DND-41 (cell line): ENCODE measurements at regions not wholly inside any gene's neighbourhood (a gene's known extent, or its start where the extent isn't known, plus 50 kb on each side); places are given as distances from the start of the nearest gene placed in this dataset.

ENCODE experiments used
- ATAC-seq: fragments of 200-7000 bp; cut with Tn5 transposase; 3 replicates; pipeline ENCODE4 v1.9.1; 2021; ENCODE audit warnings: low read depth; ENCODE audit not compliant: insufficient read depth
- DNase-seq: peaks from one replicate; pipeline ENCODE4 v3.0.0-alpha.2; 2020
- H2AFZ ChIP-seq: 2 replicates; pipeline ENCODE4 v1.6.0; 2012; ENCODE audit warnings: low read depth, low read length
- H3K27ac ChIP-seq: 2 replicates; pipeline ENCODE4 v1.5.1; 2012; ENCODE audit warnings: low read length, inconsistent platforms
- H3K27me3 ChIP-seq: fragments of 200-600 bp; sonication (generic); 2 replicates; pipeline ENCODE4 v1.6.0; 2012; ENCODE audit warnings: low read length, mild to moderate bottlenecking, inconsistent platforms; ENCODE audit not compliant: insufficient read depth, poor library complexity
- H3K36me3 ChIP-seq: 2 replicates; pipeline ENCODE4 v1.5.1; 2012; ENCODE audit warnings: low read length, inconsistent platforms; ENCODE audit not compliant: insufficient read depth
- H3K4me1 ChIP-seq: 2 replicates; pipeline ENCODE4 v1.5.1; 2012; ENCODE audit warnings: mild to moderate bottlenecking, low read length; ENCODE audit not compliant: insufficient read depth
- H3K4me2 ChIP-seq: 2 replicates; pipeline ENCODE4 v1.6.0; 2012; ENCODE audit warnings: mild to moderate bottlenecking, moderate library complexity, low read length, inconsistent platforms; ENCODE audit not compliant: insufficient read depth
- H3K4me3 ChIP-seq, 2 experiments: fragments of 200-600 bp in 1 of 2; shearing (Covaris generic) in 1 of 2; 2 replicates each; pipeline ENCODE4 v1.5.1; 2012 to 2016; ENCODE audit warnings: inconsistent platforms in 2 of 2, low read length in 2 of 2, mild to moderate bottlenecking in 2 of 2, low read depth in 1 of 2, moderate library complexity in 1 of 2
- H3K79me2 ChIP-seq: 2 replicates; pipeline ENCODE4 v1.6.0; 2012; ENCODE audit warnings: low read length, inconsistent platforms; ENCODE audit not compliant: insufficient read depth
- H3K9ac ChIP-seq: 2 replicates; pipeline ENCODE4 v1.6.0; 2012; ENCODE audit warnings: low read depth, mild to moderate bottlenecking, inconsistent platforms, low read length, moderate library complexity
- H3K9me3 ChIP-seq: 2 replicates; pipeline ENCODE4 v1.5.1; 2012; ENCODE audit warnings: low read length, moderate library complexity, mild to moderate bottlenecking, inconsistent platforms; ENCODE audit not compliant: insufficient read depth, severe bottlenecking
- H4K20me1 ChIP-seq: 2 replicates; pipeline ENCODE4 v1.6.0; 2012; ENCODE audit warnings: low read length; ENCODE audit not compliant: insufficient read depth
- CTCF ChIP-seq: IDR thresholded peaks from 2 replicates; pipeline ENCODE4 v1.5.1; 2012; ENCODE audit warnings: borderline replicate concordance, low read length, moderate library complexity, mild to moderate bottlenecking; ENCODE audit not compliant: poor library complexity, severe bottlenecking; ENCODE audit errors: extremely low read depth
- EZH2 ChIP-seq: IDR thresholded peaks from 3 replicates; pipeline ENCODE4 v1.6.1; 2012; ENCODE audit warnings: borderline replicate concordance, low read depth, mild to moderate bottlenecking, moderate library complexity, low read length, inconsistent platforms; ENCODE audit not compliant: severe bottlenecking

GRCh38 chr2:213202011-213202410 is 50.6 kb upstream of the IKZF2 start:
- no peaks in the 10 kb centered on the region for H3K79me2 ChIP-seq
- no peak overlapping the region for H3K4me2 ChIP-seq
- H3K36me3 ChIP-seq: no peaks in the 10 kb centered on the region
- H3K27me3 ChIP-seq: no peaks in the 10 kb centered on the region
- H3K27ac ChIP-seq: no peak overlapping the region
- ATAC-seq: no peak
- no peak overlapping the region for H3K4me3 ChIP-seq
- H3K4me1 ChIP-seq: no peaks in the 10 kb centered on the region
- H2AFZ ChIP-seq: peak overlapping the region; percentile 19; the same call in 1 of the 2 replicates
- no peak for DNase-seq
- peaks cover 2% of the 10 kb centered on the region for H3K9me3 ChIP-seq
- no peak overlapping the region for H3K9ac ChIP-seq
- no peaks in the 10 kb centered on the region for H4K20me1 ChIP-seq
- TF ChIP-seq CTCF: no peak
- no peak for TF ChIP-seq EZH2

- Histone ChIP-seq H3K27me3 (no peaks in the 10 kb centered on the region), H3K36me3 (no peaks in the 10 kb centered on the region), H3K4me2 (no peak overlapping the region), H3K27ac (no peak overlapping the region), H3K4me1 (no peaks in the 10 kb centered on the region), H3K79me2 (no peaks in the 10 kb centered on the region), H3K4me3 (no peak overlapping the region), H3K9me3 (peaks cover 6% of the 10 kb centered on the region), H2AFZ (no peak overlapping the region), H4K20me1 (no peaks in the 10 kb centered on the region), H3K9ac (no peak overlapping the region)
- ATAC-seq (no peak), DNase-seq (no peak)
- TF ChIP-seq CTCF: no peak
- no peak for TF ChIP-seq EZH2
Observed at GRCh38 chr2:213205944-213206343, 54.5 kb upstream of the IKZF2 start.

- H3K4me2 ChIP-seq: no peak overlapping the region
- no peak for TF ChIP-seq EZH2
- TF ChIP-seq CTCF: no peak
- no peaks in the 10 kb centered on the region for H3K36me3 ChIP-seq
- no peaks in the 10 kb centered on the region for H3K79me2 ChIP-seq
- no peaks in the 10 kb centered on the region for H3K27me3 ChIP-seq
- no peak overlapping the region for H3K9ac ChIP-seq
- no peak overlapping the region for H3K4me3 ChIP-seq
- DNase-seq: no peak
- peaks cover 23% of the 10 kb centered on the region for H3K9me3 ChIP-seq
- ATAC-seq: no peak
- H3K27ac ChIP-seq: no peak overlapping the region
- H2AFZ ChIP-seq: no peak overlapping the region; the same call in 1 of the 2 replicates
- no peaks in the 10 kb centered on the region for H3K4me1 ChIP-seq
- H4K20me1 ChIP-seq: no peaks in the 10 kb centered on the region
Observed at GRCh38 chr2:213213186-213213585, 61.8 kb upstream of the IKZF2 start.

GRCh38 chr2:213214209-213214608 is 62.8 kb upstream of the IKZF2 start:
- H3K4me3 ChIP-seq: no peak overlapping the region
- no peak overlapping the region for H3K9ac ChIP-seq
- no peak for ATAC-seq
- TF ChIP-seq CTCF (no peak), EZH2 (no peak)
- H4K20me1 ChIP-seq: no peaks in the 10 kb centered on the region
- H3K4me2 ChIP-seq: no peak overlapping the region
- H3K27me3 ChIP-seq: no peaks in the 10 kb centered on the region
- no peak overlapping the region for H2AFZ ChIP-seq
- H3K27ac ChIP-seq: no peak overlapping the region
- H3K4me1 ChIP-seq: peaks cover 7% of the 10 kb centered on the region
- no peaks in the 10 kb centered on the region for H3K36me3 ChIP-seq
- peaks cover 23% of the 10 kb centered on the region for H3K9me3 ChIP-seq
- DNase-seq: no peak
- no peaks in the 10 kb centered on the region for H3K79me2 ChIP-seq
